GM18508 (cell line): ENCODE measurements at regions not wholly inside any gene's neighbourhood (a gene's known extent, or its start where the extent isn't known, plus 50 kb on each side); places are given as distances from the start of the nearest gene placed in this dataset.
"Not testable (repeated sequence)": the region's sequence is repeated elsewhere in the genome, so short reads cannot be mapped to it uniquely, and the experiment has no call there.

ENCODE experiments used
- ATAC-seq: cut with Tn5 transposase; IDR thresholded peaks from one replicate; pipeline ENCODE4 v1.9.1; 2021; ENCODE audit warnings: moderate number of reproducible peaks; ENCODE audit not compliant: insufficient read depth, unreplicated experiment

- ATAC-seq: not testable (repeated sequence)
Measured at GRCh38 chr10:128586599-128586998, 460.4 kb upstream of the MKI67 start.

GRCh38 chr10:128587689-128588088 lies 461.5 kb upstream of the MKI67 start:
- ATAC-seq: no peak

- no peak for ATAC-seq
Measured at GRCh38 chr10:128588402-128588801, 462.2 kb upstream of the MKI67 start.

GRCh38 chr10:128594688-128595087 lies 468.5 kb upstream of the MKI67 start:
- no peak for ATAC-seq

GRCh38 chr10:128596906-128597305 lies 470.7 kb upstream of the MKI67 start:
- no peak for ATAC-seq

DNA sequence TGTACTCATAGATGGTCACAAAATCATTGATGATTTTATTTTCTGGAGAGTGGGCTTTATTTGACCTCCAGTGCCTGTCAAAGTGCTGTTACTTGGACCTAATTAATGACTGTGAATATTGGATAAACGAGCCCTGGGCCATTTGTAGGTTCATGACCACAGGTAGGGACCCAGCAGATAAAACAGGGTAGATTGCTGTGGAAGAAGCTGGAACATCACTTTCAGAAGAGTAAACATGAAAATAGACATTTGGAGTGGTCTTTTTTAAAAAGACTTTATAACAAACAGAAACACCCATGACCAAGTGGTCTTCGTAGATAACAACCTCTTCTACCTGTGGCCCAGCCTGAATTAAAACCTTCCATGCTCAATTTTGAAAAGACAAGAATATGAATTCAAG lies 472.8 kb upstream of the MKI67 start:
- no peak for ATAC-seq

DNA sequence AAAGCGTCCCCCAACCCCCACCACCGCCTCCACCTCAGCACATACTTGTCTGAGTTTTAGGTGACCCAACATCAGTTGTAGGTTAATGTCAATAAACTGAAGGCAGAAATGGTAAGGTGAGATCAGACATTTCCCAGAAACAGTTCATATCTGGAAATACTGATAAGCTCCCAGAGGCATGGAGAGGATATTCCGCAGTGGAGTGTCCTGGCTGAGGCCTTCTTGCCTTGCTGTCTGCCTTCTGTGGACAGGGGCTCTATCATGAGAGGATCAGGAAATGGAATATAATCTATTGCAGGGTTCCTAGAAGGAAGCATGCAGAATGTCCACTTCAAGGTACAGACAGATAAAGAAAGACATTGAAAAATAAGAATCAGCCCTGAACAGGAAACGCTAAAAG lies 473.3 kb upstream of the MKI67 start:
- no peak for ATAC-seq

- ATAC-seq: no peak
Measured at GRCh38 chr10:128602183-128602582, 476.0 kb upstream of the MKI67 start.

GRCh38 chr10:128604025-128604424 lies 477.8 kb upstream of the MKI67 start:
- no peak for ATAC-seq

DNA sequence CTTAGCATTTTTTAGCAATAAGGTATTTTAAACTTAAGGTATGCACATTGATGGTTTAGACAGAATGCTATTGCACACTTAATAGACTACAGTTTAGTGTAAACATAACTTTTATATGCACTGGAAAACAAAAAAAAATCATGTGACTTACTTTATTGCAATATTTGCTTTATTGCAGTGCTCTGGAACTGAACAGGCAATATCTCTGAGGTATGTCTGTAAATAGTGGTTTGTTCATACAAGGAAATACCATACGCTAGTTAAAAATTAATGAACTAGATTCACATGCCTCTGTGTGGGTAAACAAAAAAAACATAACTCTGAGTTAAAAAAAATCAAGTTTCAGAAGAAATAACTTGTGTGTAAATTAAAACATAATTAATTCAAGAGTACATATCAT lies 479.0 kb upstream of the MKI67 start:
- ATAC-seq: no peak

DNA sequence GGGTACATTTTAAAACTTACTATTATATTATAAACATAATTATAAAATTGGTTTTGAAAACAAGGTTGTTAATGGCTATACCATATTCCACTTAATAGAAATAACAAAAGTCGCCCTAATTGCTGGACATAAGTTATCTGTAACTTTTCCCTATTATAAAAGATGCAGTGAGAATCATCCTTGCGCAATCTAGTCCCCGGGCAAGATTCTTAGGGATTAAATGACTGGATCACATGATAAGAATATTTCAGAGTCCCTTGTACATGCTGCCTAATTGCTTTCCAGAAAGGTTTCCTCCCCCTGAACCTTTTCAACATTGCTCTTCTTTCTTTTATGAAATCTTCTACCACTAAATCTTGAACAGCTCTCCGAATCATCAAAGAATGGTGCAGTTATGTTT lies 479.8 kb upstream of the MKI67 start:
- ATAC-seq: no peak

DNA sequence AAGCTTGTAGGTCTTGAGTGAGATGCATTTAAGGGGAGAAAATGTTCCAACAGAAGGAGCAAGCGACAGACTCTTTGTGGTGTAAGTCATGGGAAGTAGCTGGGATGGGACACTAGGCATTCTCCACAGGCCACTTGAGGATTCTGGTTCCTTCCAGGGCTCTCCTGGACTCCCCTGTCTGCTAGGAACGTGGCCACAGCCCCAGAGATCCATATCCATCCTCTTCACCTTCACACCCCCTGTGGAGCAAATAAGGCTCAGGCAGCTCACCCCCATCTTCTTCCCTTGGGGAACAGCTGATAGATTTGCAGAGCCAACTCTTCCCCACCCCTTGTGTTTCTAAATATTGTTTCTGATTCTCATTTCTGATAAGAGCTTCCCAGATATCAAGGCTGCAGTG lies 482.6 kb upstream of the MKI67 start:
- ATAC-seq: no peak

- ATAC-seq: no peak
Measured at GRCh38 chr10:128609460-128609859, 483.2 kb upstream of the MKI67 start.

DNA sequence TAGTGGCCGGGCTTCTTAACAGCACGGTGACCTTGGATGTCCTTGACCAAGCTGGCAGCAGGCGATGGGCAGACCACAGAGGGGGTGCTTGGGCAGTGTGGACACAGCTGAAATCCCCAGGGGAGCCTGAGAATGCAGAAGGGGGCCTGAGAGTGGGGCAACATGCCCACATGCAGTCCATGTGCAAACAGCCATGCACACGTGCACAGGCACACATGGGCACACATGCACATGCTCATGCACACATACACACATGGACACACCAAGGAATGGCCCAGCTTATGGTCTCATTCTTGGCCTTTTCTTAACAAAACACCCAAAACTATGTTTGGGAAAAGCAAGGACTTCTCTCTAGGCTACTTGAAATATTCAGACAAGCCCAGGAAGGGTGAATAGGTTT lies 483.9 kb upstream of the MKI67 start:
- ATAC-seq: no peak

- no peak for ATAC-seq
Measured at GRCh38 chr10:128612195-128612594, 486.0 kb upstream of the MKI67 start.

DNA sequence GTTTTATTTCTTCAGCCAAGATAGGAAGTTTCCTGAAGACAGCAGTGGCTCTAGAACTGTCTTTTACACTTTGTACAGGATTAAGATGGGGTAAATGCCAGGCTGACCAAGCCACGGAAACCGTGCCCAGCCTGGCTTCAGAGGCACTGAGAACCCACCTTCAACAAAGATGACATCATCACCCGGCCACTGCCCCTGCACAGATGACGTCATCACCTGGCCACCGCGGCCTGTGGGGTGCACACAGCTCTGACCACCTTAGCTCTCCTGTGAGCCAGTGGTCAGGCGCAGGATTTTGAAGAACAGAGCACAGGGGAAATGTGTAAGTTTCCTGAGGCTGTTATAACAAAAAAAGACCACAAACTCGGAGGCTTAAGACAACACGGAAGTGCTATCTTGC lies 486.4 kb upstream of the MKI67 start:
- no peak for ATAC-seq

DNA sequence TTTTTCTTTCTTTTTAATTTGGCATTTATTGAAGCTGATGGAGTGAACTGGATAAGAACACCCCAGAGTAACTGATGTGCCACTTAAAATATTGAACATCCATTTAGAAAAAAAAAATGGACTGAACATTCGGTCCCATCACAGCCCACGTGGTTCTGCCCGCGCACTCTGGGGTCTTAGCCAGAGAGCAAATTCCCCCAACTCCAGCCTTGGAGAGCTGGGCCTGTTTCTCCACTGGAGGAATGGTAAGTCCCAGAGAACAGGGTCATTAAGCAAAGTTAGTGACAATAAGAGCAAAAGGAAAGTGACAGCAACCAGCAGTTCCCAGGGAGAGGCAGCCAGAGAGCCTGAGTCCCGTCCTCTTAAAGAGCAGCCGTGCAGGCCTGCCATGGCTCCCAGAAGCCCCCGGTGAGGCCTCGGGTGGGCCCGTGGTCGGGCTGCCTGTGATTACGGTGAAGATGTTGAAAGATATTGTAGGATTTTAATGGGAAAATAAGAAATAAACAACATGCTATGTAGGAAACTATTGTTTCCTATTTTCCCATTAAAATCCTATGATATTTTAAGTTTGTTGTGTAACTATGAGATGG lies 487.9 kb upstream of the MKI67 start:
- no peak for ATAC-seq

DNA sequence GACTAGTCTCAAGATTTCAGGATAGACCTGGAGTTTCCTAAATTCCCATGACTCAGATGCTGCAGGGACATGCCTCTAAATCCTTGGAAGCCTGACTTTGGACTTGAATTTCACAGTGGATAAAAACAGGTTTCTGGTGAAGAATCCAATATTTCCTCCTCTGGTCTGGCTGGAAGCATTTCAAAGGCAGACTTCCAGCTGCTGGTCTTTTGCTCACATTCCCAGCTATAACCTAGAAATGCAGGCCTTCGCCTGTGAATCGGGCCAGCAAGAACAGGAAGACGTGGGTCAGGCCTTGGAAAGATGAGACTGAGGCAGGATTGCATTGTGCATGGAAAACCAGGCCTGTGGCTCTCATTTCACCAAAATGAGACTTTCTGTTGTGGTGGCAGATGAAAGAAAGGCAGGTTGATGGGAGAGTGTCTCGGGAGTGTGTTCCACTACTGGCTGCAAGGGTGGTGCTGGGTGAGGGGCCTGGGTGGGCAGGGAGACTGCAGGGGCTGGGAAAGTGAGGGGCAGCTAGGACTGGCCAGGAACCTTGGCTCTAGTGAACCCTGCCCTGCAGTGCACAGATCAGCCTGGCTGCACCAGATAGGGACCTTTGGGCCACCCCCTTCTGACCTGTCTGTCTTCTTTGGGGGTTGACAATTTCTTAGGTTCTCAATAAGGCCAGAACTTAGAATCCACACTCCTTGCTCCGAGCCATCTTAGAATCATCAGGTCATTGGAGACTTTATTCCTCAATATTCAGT lies 488.8 kb upstream of the MKI67 start:
- no peak for ATAC-seq

- ATAC-seq: no peak
Measured at GRCh38 chr10:128617532-128617931, 491.3 kb upstream of the MKI67 start.

- no peak for ATAC-seq
Measured at GRCh38 chr10:128622706-128623105, 496.5 kb upstream of the MKI67 start.

GRCh38 chr10:128623776-128624175 lies 497.6 kb upstream of the MKI67 start:
- no peak for ATAC-seq
